Stomach (tissue), 4 donors: ENCODE measurements at regions not wholly inside any gene's neighbourhood (a gene's known extent, or its start where the extent isn't known, plus 50 kb on each side); places are given as distances from the start of the nearest gene placed in this dataset.

Experiments used
- POLR2A ChIP-seq, 4 donors: fragments of 450-650 bp; IDR thresholded peaks; one replicate each; pipeline ENCODE4 v1.6.1; 2016; ENCODE audit warnings: antibody characterized with exemption in 4 of 4, control low read depth in 2 of 4, mild to moderate bottlenecking in 1 of 4, moderate library complexity in 1 of 4
- TF ChIP-seq, protein P1 (sequence below), 7 experiments: fragments of 450-650 bp in 4 of 7; fragments of 200-600 bp in 3 of 7; sonication (generic) in 3 of 7; IDR thresholded peaks; one replicate each; pipeline ENCODE4 v1.5.1; 2016 to 2019; ENCODE audit warnings: antibody characterized with exemption in 7 of 7, control low read depth in 2 of 7, mild to moderate bottlenecking in 1 of 7

DNA sequence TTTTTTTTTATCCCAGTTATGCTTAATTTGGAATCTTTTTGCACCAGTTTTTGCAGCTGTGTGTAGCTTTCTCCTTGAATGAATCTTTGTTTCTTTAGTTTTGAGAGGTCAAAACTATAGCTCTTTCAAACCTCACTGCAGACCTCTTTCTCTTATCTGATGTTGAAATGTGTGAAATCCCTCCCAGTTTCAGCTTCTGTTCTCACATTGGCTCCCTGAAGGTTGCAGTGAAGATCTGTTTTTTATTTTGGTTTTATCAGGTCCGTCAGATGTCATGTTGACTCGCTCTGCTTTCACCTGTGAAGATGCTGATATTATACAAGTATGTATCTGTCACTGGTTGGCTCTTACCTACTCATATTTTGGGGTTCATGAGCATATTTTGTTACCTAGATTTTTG is 372.0 kb downstream of the RFC3 start:
- no peak for TF ChIP-seq POLR2A (IDR thresholded peaks at IDR 0.05)
- TF ChIP-seq, protein P1, sequence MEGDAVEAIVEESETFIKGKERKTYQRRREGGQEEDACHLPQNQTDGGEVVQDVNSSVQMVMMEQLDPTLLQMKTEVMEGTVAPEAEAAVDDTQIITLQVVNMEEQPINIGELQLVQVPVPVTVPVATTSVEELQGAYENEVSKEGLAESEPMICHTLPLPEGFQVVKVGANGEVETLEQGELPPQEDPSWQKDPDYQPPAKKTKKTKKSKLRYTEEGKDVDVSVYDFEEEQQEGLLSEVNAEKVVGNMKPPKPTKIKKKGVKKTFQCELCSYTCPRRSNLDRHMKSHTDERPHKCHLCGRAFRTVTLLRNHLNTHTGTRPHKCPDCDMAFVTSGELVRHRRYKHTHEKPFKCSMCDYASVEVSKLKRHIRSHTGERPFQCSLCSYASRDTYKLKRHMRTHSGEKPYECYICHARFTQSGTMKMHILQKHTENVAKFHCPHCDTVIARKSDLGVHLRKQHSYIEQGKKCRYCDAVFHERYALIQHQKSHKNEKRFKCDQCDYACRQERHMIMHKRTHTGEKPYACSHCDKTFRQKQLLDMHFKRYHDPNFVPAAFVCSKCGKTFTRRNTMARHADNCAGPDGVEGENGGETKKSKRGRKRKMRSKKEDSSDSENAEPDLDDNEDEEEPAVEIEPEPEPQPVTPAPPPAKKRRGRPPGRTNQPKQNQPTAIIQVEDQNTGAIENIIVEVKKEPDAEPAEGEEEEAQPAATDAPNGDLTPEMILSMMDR (IDR thresholded peaks at IDR 0.05) = no peak
